Panc1 (cell line): ENCODE measurements at regions not wholly inside any gene's neighbourhood (a gene's known extent, or its start where the extent isn't known, plus 50 kb on each side); places are given as distances from the start of the nearest gene placed in this dataset.

Experiments used
- TF ChIP-seq, protein P1 (sequence below): fragments of 450-650 bp; IDR thresholded peaks from 2 replicates; pipeline ENCODE4 v1.5.1; 2017; ENCODE audit warnings: mild to moderate bottlenecking
- TF ChIP-seq, protein P2 (sequence below), 2 experiments: IDR thresholded peaks; 2 replicates each; pipeline ENCODE4 v1.6.1; 2011 to 2012; ENCODE audit warnings: low read depth in 2 of 2, control low read depth in 1 of 2, low read length in 1 of 2, mild to moderate bottlenecking in 1 of 2, moderate library complexity in 1 of 2; ENCODE audit not compliant: insufficient read depth in 1 of 2

DNA sequence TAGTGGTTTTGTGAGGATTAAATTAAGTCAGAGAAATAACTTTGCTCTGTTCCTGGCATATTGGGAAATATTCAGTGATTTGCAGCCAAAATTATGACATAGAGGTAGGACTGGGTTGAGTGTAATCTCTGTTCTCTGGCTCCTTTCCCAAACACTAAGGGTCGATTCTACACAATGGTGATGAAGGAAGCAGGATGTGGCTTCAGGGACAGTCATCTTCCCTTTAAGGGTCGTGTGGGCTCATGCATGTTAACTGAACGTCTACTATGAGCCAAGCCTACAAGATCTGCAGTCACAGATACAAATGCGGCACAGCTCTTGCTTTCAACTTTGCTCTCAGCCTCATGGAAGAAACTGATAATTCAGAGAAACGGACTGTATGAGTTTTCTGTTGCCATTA is 381.6 kb downstream of the VRK1 start:
- TF ChIP-seq, protein P1, sequence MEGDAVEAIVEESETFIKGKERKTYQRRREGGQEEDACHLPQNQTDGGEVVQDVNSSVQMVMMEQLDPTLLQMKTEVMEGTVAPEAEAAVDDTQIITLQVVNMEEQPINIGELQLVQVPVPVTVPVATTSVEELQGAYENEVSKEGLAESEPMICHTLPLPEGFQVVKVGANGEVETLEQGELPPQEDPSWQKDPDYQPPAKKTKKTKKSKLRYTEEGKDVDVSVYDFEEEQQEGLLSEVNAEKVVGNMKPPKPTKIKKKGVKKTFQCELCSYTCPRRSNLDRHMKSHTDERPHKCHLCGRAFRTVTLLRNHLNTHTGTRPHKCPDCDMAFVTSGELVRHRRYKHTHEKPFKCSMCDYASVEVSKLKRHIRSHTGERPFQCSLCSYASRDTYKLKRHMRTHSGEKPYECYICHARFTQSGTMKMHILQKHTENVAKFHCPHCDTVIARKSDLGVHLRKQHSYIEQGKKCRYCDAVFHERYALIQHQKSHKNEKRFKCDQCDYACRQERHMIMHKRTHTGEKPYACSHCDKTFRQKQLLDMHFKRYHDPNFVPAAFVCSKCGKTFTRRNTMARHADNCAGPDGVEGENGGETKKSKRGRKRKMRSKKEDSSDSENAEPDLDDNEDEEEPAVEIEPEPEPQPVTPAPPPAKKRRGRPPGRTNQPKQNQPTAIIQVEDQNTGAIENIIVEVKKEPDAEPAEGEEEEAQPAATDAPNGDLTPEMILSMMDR, result no peak
- TF ChIP-seq, protein P2, sequence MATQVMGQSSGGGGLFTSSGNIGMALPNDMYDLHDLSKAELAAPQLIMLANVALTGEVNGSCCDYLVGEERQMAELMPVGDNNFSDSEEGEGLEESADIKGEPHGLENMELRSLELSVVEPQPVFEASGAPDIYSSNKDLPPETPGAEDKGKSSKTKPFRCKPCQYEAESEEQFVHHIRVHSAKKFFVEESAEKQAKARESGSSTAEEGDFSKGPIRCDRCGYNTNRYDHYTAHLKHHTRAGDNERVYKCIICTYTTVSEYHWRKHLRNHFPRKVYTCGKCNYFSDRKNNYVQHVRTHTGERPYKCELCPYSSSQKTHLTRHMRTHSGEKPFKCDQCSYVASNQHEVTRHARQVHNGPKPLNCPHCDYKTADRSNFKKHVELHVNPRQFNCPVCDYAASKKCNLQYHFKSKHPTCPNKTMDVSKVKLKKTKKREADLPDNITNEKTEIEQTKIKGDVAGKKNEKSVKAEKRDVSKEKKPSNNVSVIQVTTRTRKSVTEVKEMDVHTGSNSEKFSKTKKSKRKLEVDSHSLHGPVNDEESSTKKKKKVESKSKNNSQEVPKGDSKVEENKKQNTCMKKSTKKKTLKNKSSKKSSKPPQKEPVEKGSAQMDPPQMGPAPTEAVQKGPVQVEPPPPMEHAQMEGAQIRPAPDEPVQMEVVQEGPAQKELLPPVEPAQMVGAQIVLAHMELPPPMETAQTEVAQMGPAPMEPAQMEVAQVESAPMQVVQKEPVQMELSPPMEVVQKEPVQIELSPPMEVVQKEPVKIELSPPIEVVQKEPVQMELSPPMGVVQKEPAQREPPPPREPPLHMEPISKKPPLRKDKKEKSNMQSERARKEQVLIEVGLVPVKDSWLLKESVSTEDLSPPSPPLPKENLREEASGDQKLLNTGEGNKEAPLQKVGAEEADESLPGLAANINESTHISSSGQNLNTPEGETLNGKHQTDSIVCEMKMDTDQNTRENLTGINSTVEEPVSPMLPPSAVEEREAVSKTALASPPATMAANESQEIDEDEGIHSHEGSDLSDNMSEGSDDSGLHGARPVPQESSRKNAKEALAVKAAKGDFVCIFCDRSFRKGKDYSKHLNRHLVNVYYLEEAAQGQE (IDR thresholded peaks at IDR 0.05; ENCODE audit: insufficient read depth in 1 of 2, low read depth in 2 of 2, low read length in 1 of 2), result no peak
